HL-60 (cell line): ENCODE measurements at regions not wholly inside any gene's neighbourhood (a gene's known extent, or its start where the extent isn't known, plus 50 kb on each side); places are given as distances from the start of the nearest gene placed in this dataset.

Experiments used
- DNase-seq, 2 experiments: peaks; one replicate each; pipeline ENCODE4 v3.0.0-alpha.2; 2010 to 2020; ENCODE audit warnings: low read depth in 1 of 2, low spot score in 1 of 2
- H3K27ac ChIP-seq: fragments of 250-450 bp; sonication (Bioruptor Pico); replicated peaks from 2 replicates; pipeline ENCODE4 v1.5.1; 2020; ENCODE audit warnings: mild to moderate bottlenecking, moderate library complexity
- H3K27me3 ChIP-seq: fragments of 250-450 bp; sonication (Bioruptor Pico); 2 replicates; pipeline ENCODE4 v1.5.1; 2021; ENCODE audit warnings: mild to moderate bottlenecking, moderate library complexity; ENCODE audit not compliant: insufficient read depth, poor library complexity, severe bottlenecking
- H3K4me3 ChIP-seq: replicated peaks from 2 replicates; pipeline ENCODE4 v1.5.1; 2011; ENCODE audit warnings: mild to moderate bottlenecking, control low read depth, low read length; ENCODE audit not compliant: insufficient read depth
- CTCF ChIP-seq: IDR thresholded peaks from one replicate; pipeline ENCODE4 v1.5.1; 2011; ENCODE audit warnings: low read length, control low read depth, inconsistent platforms; ENCODE audit not compliant: insufficient read depth
- GABPA ChIP-seq: IDR thresholded peaks from 2 replicates; pipeline ENCODE4 v1.6.1; 2012; ENCODE audit warnings: low read depth
- POLR2AphosphoS5 ChIP-seq: IDR thresholded peaks from 2 replicates; pipeline ENCODE4 v1.6.1; 2012; ENCODE audit warnings: low read depth
- REST ChIP-seq: IDR thresholded peaks from 2 replicates; pipeline ENCODE4 v1.6.1; 2012; ENCODE audit warnings: low read depth; ENCODE audit not compliant: insufficient replicate concordance
- SPI1 ChIP-seq: IDR thresholded peaks from 2 replicates; pipeline ENCODE4 v1.6.1; 2012; ENCODE audit warnings: low read depth, mild to moderate bottlenecking, borderline replicate concordance

- no peak overlapping the region for H3K4me3 ChIP-seq
- no peak overlapping the region for H3K27ac ChIP-seq
- TF ChIP-seq POLR2AphosphoS5, result no peak
- no peak for TF ChIP-seq CTCF
- no peak for TF ChIP-seq GABPA
- TF ChIP-seq REST, result no peak
- TF ChIP-seq SPI1, result no peak
- peaks cover 2% of the 10 kb centered on the region for H3K27me3 ChIP-seq
- no peak for DNase-seq
Observed at GRCh38 chr20:4443016-4443415, 193.9 kb upstream of the ADRA1D start.

GRCh38 chr20:4441871-4442270 lies 192.8 kb upstream of the ADRA1D start:
- no peak for DNase-seq
- Histone ChIP-seq H3K27ac (no peak overlapping the region), H3K27me3 (no peaks in the 10 kb centered on the region), H3K4me3 (no peak overlapping the region)
- TF ChIP-seq SPI1, result no peak

- H3K27ac ChIP-seq, result no peak overlapping the region
- no peak overlapping the region for H3K4me3 ChIP-seq
- no peaks in the 10 kb centered on the region for H3K27me3 ChIP-seq
- TF ChIP-seq CTCF (no peak), SPI1 (no peak), REST (no peak), GABPA (no peak), POLR2AphosphoS5 (no peak)
- no peak for DNase-seq
Observed at GRCh38 chr20:4441191-4441590, 192.1 kb upstream of the ADRA1D start.

- Histone ChIP-seq H3K4me3 (no peak overlapping the region), H3K27ac (no peak overlapping the region), H3K27me3 (no peaks in the 10 kb centered on the region)
- no peak for DNase-seq
- TF ChIP-seq SPI1 (no peak), CTCF (no peak), POLR2AphosphoS5 (no peak), GABPA (no peak), REST (no peak)
Observed at GRCh38 chr20:4439461-4439860, 190.4 kb upstream of the ADRA1D start.
